HG03571 (cell line): ENCODE measurements at regions not wholly inside any gene's neighbourhood (a gene's known extent, or its start where the extent isn't known, plus 50 kb on each side); places are given as distances from the start of the nearest gene placed in this dataset.
"Not testable (repeated sequence)": the region's sequence is repeated elsewhere in the genome, so short reads cannot be mapped to it uniquely, and the experiment has no call there.

Source experiments
- ATAC-seq: cut with Tn5 transposase; IDR thresholded peaks from one replicate; pipeline ENCODE4 v1.9.1; 2021; ENCODE audit not compliant: unreplicated experiment

- ATAC-seq, result no peak
Observed at GRCh38 chr2:8121022-8121825, 560.6 kb upstream of the ID2 start.

- no peak for ATAC-seq
Observed at GRCh38 chr2:8121826-8122513, 559.9 kb upstream of the ID2 start.

GRCh38 chr2:8122520-8122919 lies 559.3 kb upstream of the ID2 start:
- ATAC-seq, result no peak

- ATAC-seq, result no peak
Observed at GRCh38 chr2:8123464-8123863, 558.4 kb upstream of the ID2 start.

GRCh38 chr2:8125741-8126711 lies 555.8 kb upstream of the ID2 start:
- no peak for ATAC-seq

- ATAC-seq, result no peak
Observed at GRCh38 chr2:8126783-8127182, 555.1 kb upstream of the ID2 start.

GRCh38 chr2:8131423-8131822 lies 550.4 kb upstream of the ID2 start:
- not testable (repeated sequence) for ATAC-seq

- ATAC-seq, result no peak
Observed at GRCh38 chr2:8132351-8132831, 549.5 kb upstream of the ID2 start.

- ATAC-seq, result no peak
Observed at GRCh38 chr2:8132879-8133278, 549.0 kb upstream of the ID2 start.

GRCh38 chr2:8133363-8133762 lies 548.5 kb upstream of the ID2 start:
- no peak for ATAC-seq

GRCh38 chr2:8133913-8134472 lies 547.9 kb upstream of the ID2 start:
- no peak for ATAC-seq

GRCh38 chr2:8134473-8134932 lies 547.4 kb upstream of the ID2 start:
- no peak for ATAC-seq

- ATAC-seq, result no peak
Observed at GRCh38 chr2:8134985-8135682, 546.7 kb upstream of the ID2 start.

GRCh38 chr2:8137801-8138200 lies 544.1 kb upstream of the ID2 start:
- ATAC-seq, result no peak

GRCh38 chr2:8138525-8138922 lies 543.3 kb upstream of the ID2 start:
- no peak for ATAC-seq

- ATAC-seq, result no peak
Observed at GRCh38 chr2:8138923-8139667, 542.8 kb upstream of the ID2 start.

GRCh38 chr2:8139668-8140200 lies 542.1 kb upstream of the ID2 start:
- ATAC-seq, result no peak

- ATAC-seq, result no peak
Observed at GRCh38 chr2:8141079-8141707, 540.7 kb upstream of the ID2 start.

GRCh38 chr2:8141780-8142179 lies 540.1 kb upstream of the ID2 start:
- no peak for ATAC-seq
